Cerebellar cortex (tissue), 1 donor: ENCODE measurements at regions not wholly inside any gene's neighbourhood (a gene's known extent, or its start where the extent isn't known, plus 50 kb on each side); places are given as distances from the start of the nearest gene placed in this dataset.

Source experiments
- DNase-seq: peaks from one replicate; pipeline ENCODE4 v3.0.0-alpha.2; 2015; ENCODE audit warnings: low spot score

DNA sequence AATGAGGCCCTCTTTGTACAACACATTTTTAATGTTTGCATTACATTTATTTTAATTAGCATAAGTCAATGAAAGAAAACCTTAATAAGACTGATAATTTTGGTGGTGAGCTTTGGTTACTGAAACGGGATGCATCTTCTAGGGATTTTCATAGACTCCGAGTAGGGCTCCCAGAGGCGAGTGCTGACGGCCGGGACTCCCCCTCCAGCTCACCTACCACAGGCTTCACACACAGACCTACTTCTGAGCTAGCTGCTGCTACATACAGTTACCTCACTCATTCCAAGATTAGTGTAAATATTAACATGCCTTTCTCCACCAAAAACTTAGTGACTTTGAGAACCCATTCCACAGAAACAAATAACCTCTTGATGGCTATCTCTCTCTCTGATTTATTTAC, 271.1 kb downstream of the GALR1 start:
- no peak for DNase-seq

DNA sequence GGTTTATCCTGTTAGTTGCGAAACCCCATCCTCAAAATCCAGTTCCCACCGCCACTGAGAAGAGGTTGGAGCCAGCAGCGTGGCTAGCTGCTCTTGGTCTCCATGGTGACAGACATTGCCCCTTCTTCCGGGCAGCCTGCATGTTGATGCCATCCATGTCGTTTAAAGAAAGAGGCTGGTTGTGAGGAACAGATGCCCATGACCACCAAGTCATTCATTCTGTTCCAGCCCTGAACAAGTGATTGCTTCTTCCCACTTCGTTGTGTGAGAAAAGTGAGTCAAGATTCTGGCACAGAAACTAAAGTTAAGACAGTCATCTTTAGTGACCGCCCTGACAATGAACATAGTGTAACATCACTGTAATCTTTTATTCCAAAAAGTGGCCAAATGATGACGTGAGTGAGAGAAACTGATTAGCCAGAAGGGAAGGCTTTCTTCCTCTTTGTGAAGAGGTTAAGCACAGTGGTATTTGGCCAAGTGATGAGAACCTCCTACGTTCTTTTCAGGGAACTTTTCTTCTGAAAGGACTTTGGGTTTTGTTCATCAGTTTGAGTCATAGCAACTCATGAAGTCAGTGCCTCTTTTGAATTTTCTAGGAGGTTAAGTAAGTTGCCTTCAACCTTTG, 272.5 kb downstream of the GALR1 start:
- no peak for DNase-seq

DNA sequence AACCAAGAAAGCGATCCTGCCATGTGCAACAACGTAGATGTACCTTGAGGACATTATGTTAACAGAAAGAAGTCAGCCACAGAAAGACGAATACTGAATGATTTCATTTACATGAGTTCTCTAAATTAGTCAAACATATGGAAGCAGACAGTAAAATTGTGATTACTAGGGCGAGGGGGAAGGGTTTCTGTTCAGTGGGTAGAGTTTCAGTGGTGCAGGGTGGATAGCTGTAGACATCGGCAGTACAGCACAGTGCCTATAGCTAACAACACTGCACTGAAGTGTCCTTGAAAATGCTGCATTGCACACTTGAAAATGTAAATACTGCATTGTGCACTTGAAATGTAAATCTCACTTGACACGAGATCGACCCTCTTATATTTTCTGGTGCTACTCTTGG, 275.3 kb downstream of the GALR1 start:
- no peak for DNase-seq

DNA sequence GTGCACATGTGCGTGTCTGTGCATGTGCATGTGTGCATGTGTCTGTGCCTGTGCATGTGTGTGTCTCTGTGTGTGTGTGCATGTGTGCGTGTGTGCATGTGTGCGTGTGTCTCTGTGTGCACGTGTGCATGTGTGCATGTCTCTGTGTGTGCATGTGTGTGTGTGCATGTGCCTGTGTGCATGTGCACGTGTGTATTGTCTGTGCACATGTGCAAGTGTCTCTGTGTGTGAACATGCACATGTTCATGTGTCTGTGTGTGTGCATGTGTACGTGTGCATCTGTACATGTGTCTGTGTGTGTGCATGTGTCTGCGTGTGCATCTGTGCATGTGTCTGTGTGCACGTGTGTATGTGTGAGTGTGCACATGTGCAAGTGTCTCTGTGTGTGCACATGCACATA, 277.3 kb downstream of the GALR1 start:
- no peak for DNase-seq

DNA sequence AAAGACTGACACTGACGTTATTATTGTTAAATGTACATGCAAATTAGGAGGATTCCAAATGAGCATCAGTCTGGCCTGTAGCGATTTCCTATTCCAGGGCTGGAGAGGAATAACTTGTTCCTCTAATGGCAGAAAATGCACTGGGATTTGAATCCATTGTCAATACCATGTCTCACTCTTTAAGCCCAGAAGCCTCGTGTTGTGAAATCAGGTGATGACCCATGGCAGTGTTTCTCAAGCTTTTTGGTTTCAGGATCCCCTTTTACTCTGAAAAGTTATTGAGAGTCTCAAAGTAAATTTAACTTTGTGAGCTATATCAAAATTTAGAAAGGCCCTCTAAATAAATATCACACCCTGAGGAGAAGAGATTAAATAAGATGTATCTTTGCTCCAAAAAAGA, 279.2 kb downstream of the GALR1 start:
- DNase-seq = no peak

DNA sequence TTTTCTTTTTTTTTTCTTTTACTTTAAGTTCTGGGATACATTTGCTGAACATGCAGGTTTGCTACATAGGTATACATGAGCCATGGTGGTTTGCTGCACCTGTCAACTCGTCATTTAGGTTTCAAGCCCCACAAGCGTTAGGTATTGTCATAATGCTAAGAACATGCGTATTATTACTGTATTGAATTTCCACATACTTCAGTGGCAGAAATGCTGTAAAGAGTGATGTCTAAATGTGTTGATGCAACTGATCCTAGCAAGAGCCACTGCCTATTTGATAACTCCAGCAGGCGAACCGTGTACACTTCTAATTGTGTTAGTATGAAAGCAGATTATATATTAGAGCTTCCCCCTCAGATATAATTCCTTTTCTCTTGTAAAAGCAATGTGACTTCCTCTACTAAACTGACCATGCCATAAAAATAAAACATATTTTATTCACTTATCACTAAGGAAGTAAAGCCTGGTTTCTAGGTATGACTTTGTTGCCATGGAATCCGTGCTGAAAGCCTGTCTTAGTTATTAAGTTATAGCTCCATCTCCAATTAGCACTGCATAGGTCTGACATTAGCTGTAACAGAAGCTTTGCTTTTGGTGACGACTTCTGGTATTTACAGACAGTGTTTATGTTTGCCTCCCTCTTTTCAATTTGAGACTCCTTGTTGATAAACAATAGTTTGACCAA, 280.0 kb downstream of the GALR1 start:
- DNase-seq = no peak

DNA sequence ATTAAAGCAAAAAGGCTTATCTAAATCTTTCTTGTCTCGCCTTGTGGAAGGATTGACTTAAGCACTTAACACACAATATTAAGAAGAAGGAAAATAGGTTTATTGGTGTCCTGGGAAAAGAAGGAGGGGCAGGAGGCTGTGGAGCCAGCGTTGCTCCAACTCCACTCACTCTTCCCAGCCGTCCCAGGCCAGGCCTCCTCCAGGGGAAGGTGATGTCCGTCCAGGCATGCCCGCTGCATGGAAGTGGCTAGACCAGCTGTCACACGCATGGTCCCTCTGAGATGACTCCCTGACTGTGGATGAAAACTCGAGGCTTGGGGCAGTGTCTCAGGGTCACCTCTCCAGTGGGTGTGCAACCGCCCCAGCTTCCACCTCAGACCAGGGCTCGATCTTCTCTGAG, 281.1 kb downstream of the GALR1 start:
- no peak for DNase-seq

DNA sequence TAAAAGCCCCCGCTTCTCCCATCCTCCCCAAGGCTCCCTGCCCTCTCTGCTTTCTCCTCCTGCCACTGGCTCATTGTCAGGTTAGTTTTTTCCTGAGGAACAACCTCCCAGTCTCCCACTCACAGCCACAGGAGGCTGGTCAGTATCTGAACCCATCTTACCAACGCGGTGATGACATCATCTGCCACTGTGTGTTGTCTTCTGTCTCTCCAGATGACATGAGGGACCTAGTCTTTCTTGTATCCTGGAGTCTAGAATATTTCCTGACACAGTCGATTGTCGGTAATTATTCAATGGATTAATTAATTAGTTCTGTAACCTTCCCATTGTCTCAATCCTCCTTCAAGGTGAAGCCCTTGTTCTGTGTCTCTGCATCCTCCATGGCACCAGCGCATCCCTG, 290.2 kb downstream of the GALR1 start:
- DNase-seq = no peak

DNA sequence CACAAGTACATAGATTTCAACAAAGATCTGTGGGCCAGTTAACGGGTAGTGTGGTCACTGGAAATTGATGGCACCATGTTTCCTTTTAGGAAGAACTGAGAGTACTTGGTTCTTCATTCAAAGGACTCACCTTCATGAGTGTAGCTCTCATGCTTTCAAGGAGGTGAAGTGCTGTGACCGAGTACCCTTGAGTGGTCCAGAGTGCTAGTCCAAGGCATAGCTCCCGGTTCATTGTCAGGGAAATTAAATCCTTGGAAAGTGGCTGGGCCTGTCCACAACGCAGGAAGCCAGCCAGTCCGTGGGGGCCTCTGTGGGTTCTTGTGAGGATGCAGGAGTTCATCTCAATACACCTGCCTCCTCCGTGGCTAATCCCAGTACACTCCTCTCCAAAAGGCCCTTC, 295.1 kb downstream of the GALR1 start:
- DNase-seq = no peak

DNA sequence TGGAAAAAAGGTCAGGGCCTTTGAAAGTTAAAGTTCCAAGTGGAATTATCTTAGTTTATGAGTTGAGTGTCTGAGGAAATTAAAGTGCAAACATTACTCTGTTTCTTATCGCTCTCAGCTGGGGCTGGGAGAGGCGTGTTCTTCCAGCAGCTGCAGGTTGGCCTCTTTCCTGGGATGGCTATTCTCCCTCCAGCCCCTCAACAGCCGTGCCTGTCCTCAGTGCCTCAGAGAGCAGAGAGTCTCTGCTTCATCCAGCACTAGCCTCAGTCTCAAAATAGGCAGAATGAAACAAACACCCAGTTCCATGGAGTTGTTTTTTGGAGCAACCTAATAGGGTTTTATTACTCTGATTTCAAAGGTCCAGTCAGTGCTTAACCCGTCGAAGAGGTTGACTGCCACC, 298.1 kb downstream of the GALR1 start:
- no peak for DNase-seq

DNA sequence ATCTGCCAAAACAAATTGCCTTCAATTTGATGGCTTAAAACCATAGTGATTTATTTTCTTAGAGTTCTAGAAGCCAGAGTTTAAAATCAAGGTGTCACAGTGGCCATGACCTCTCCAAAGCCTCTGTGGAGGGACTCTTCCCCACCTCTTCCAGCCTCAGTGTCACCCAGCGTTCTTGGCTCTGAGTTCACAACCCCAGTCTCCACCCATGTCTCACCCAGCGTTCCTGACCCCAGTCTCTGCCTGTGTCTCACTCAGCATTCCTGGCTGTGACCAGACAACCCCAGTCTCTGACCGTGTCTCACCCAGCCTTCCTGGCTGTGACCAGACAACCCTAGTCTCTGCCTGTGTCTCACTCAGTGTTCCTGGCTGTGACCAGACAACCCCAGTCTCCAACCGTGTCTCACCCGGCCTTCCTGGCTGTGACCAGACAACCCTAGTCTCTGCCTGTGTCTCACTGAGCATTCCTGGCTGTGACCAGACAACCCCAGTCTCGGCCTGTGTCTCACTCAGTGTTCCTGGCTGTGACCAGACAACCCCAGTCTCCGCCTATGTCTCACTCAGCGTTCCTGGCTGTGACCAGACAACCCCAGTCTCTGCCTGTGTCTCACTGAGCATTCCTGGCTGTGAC, 299.3 kb downstream of the GALR1 start:
- no peak for DNase-seq

DNA sequence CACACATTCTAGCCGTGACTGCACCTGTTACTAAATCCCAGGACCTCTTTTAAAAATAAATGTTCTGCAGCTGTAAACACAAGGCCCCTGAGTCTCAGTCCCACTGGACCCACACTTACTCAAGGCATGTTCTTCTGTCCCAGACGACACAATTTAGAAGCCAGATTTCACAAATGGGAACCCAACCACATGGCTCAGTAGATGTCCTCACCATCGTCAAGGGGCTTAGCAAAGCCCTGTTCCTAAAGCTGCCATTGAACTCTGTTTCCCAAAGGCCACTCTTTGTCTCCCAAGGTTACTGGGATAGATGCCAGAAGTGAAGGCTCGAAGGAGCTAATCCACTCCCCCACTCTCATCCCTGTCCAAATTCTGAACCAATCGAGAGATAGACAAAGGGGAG, 301.0 kb downstream of the GALR1 start:
- no peak for DNase-seq

DNA sequence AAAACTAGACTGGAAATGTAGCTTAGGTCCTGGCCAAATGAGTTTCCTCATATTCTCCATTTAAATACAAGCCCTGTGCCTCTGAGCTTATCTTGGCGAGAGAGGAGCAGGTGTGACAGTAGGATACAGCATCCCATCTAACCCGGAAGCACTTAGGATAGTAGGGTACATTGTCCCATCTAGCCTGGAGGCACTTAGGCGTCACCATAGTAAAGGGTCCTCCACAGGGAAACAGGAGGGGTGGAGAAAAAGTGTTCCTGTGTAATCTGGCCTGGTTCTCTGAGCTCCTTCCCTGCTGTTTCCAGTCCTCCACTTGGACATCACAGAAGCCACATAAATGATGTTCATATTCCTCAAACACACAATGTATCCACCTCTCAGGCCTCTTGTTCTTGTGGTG, 301.4 kb downstream of the GALR1 start:
- no peak for DNase-seq

DNA sequence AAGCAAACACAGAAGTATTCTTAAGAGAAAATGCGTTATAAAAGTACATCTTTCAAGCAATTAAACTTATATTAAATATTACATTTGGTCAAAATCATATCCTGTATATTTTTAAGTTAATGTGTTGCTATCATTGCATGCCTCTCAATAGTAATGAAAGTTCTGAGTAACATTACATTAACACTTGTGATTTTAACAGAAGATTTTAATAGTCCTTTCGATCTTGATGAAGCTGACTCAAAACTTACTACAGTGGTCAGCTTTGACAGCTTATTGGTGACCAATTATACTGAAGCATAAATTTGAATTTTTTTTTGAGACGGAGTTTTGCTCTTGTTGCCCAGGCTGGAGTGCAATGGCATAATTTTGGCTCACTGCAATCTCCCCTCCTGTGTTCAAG, 303.3 kb downstream of the GALR1 start:
- no peak for DNase-seq

DNA sequence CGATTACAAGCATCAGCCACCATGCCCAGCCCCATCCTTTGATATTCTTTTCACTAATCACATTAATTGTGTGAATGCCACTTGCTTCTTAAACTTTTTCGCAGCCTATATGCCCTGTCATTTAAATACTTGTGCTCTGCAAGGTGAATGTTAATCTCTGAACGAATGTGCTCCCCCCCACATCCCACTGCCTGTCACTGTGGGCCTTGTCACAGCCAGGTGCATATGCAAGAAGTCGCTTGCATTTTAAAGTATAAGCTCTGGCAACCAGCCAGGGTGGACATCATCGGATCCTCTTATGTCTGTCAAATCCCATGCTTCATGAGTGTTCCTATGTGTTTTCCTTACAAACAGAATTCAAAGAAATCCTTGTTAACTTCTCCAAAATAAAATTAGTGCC, 304.4 kb downstream of the GALR1 start:
- DNase-seq = no peak

DNA sequence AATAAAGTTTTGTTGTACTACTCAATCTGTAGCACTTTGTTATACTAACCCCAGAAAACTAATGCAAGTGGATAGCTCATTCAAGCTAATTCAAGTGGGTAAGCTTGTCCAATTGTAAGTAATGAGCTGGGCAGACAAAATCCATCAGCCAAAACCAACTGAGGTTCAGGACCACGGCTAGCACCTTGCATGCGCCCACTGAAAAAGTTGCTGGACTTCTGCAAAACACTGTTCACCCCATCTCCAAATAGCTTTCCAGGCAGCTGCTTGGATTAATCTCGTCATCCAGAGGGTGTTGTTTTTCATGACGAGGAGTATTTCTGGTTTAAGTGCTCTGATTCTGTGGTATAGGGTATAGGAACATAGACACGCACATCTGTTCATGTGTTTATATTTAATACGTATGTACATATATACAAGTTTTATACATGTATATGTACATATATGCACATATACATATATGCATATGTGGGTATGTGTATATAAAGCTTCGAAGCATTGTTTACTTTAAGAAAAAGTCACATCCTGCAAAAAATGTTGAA, 307.5 kb downstream of the GALR1 start:
- no peak for DNase-seq

DNA sequence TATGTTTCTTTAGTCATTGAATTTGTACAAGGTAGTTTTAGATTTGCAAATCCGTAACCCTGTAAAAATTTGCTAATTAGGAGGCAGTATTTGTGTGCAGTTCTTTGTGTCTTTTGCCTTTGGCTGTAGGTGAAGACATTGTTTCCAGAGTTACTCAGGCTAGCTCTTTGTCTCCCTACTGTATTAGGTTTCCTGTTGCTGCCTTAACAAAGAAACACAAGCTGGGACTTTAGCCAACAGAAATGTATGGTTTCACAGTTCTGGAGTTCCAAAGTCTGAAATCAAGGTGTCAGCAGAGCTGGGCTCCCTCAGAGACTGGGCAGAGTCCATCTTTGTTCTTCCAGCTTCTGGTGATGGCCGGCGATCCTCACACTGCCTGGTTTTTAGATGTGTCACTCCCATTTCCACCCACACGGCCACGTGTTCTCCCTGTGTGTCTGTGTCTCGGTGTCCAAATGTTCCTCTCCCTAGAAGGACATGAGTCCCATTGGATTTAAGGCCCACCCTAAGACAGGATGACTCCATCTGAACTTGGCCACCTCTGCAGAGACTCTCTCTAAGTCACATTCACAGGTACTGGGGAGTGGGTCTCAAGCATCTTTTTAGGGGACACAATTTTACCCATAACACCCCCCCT, 309.7 kb downstream of the GALR1 start:
- no peak for DNase-seq

DNA sequence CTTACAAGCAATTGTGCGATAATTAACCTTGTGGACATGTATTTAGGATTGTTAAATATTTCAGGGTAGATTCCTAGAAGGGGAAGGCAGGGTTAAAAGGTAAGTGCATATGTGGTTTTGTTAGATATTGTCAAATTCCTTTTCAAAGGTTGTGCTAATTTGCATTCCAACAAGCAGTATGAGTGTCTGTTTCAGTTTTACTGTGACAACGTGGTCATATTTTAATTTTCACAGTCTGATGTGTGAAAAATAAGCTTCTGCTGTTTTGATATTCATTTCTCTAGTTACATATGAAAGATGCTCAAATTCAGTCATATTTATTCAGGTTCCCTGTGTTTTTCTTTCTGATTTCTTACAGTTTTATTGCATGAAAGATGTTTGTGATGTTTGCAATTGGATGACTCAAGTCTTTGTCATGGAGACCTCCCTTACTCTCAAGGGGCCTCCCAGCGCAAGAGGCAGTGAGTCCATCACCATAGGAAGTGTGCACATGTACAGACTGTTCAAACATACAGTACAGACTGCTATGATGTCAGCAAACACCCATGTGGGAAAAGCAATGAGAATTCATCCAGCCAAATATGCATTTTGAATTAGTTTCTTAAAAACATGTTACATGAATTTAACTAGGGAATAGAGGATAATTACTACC, 310.8 kb downstream of the GALR1 start:
- DNase-seq = no peak

DNA sequence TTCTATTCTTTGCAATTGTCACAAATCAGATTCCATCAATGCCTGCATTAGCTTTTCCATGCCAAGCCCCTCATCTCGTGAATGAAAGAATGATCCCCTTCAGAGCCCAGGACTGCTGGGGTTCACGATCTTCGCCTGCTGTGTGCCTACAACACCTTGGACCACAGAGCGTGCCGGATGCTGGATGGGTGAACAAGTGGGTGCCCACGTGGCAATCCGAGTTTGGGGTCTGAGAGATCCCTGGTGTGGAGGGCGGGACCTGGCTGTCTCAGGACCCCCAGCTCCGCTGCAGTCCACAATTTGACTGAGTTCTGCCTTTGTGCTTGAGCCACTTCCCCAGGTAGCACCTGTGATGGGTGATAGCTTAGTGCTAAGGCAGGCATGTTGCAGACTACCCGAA, 317.0 kb downstream of the GALR1 start:
- no peak for DNase-seq

DNA sequence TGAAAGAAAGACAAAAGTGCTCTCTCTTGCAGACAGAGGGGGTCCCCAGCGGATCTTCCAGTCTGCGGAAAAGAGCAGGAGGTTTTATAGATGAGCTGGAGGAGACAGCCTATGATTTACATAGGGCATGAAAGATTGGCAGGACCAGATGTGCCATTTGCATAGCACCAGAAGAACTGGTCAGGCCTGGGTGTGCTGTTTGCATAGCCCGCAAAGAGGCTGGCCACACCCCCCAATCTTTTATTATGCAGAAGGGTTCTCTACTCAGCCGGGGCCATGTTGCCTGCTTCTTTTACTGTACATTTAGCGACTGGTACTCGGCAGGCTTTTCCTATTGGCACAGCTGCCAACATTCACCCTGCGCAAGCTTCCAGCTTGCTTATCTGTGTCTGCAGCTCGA, 317.6 kb downstream of the GALR1 start:
- no peak for DNase-seq

DNA sequence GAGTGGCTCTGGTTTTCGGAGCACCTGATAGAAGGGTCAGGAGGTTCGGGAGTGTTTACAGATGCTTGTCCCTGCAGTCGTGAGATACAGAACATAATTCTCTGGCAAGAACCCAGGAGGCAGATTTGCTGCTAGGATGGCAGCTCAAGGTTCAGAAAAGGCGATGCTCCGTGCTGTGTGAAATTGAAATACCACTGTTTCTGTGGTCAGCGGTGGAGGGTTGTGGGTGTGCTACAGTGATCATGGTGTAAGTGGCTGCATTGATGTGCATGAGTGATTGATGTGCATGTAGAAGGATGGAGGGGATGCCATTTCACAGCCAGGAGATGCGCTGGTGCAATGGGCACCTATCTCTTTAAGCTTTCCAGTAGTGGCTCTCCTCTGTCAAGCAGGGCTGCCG, 322.1 kb downstream of the GALR1 start:
- DNase-seq = no peak

DNA sequence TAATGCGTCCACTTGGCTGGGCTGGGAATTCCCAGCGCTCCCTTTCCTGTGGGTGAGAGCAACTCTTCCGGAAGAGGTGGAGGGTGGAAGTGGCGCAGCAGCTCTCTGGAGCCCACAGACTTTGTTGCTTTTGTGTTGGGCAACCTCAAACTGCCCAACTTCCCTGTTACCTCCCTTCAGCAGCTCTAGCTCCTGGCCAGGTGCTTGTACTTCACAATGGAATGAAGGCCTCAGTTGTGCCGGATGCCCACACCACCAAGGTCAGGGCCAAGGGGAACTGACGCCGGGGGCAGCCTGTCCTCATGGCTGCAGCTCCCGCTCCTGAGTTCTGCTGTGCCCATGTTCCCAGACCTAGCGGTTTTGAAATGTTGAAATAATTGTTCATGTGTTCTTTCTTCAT, 322.9 kb downstream of the GALR1 start:
- no peak for DNase-seq

DNA sequence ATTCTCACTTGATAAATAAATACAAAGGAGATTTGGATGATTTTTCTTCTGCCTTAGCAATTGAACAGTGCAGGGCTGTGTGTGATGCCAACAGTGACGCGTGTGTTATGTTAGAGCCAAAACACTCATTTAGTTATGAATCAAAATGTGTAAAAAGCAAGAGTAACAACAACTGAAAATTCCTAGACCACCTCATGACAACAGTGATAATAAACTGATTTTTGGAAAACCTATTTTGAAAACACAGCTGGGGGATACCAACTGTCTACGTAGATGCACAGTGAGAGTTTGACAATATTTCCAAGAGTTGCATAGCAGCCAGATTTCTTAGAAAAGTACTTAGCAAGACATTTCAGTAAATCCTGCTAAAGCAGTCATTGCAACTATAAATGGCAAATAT, 323.9 kb downstream of the GALR1 start:
- DNase-seq = no peak
